GM12878 (cell line): ENCODE measurements at regions not wholly inside any gene's neighbourhood (a gene's known extent, or its start where the extent isn't known, plus 50 kb on each side); places are given as distances from the start of the nearest gene placed in this dataset.

Experiments
- ATAC-seq: fragments of 200-7000 bp; cut with Tn5 transposase; 3 replicates; pipeline ENCODE4 v1.9.1; 2020; ENCODE audit warnings: mild to moderate bottlenecking, moderate library complexity
- BruUV-seq: library from RNA; stranded (reverse); fragments of 400-500 nt; replicated peaks from 2 replicates; lab custom pipeline; 2021; lab: Mats Ljungman, UMichigan
- CTCF ChIA-PET: fragments of 300-600 bp; sonication (Branson Sonifier 250); formaldehyde crosslinking; extraction: SDS; loops from one replicate; lab custom pipeline; 2021; ENCODE audit warnings: inconsistent platforms; lab: Yijun Ruan, JAX
- POLR2A ChIA-PET: fragments of 350-600 bp; formaldehyde crosslinking; extraction: SDS; loops from one replicate; lab custom pipeline; 2021; ENCODE audit warnings: inconsistent platforms; lab: Charles Lee
- RAD21 ChIA-PET: fragments of 300-600 bp; sonication (Branson Sonifier 250); formaldehyde crosslinking; loops from one replicate; lab custom pipeline; 2023; ENCODE audit warnings: antibody characterized with exemption; ENCODE audit not compliant: unreplicated experiment; lab: Charles Lee
- SMC1A ChIA-PET: fragments of 300-600 bp; sonication (Branson Sonifier 250); formaldehyde crosslinking; loops from one replicate; lab custom pipeline; 2023; ENCODE audit not compliant: unreplicated experiment, uncharacterized antibody; lab: Charles Lee
- DNase-seq: peaks from one replicate; pipeline ENCODE4 v3.0.0-alpha.2; 2011; ENCODE audit warnings: low read depth, low spot score
- FAIRE-seq: peaks from 3 replicates; lab custom pipeline; 2011; peaks lifted over from hg19 to GRCh38; lab: Jason Lieb, UNC
- H2AFZ ChIP-seq: 2 replicates; pipeline ENCODE4 v1.6.0; 2011; ENCODE audit warnings: low read depth, low read length, control low read depth; ENCODE audit not compliant: control insufficient read depth
- H3K27ac ChIP-seq: 2 replicates; pipeline ENCODE4 v1.5.1; 2011; ENCODE audit warnings: control low read depth; ENCODE audit not compliant: control insufficient read depth, insufficient read depth
- H3K27me3 ChIP-seq, 2 experiments: replicated peaks in 1 of 2; 2 replicates each; pipeline versions ENCODE4 v1.6.0 to v1.6.1; 2011; ENCODE audit warnings: low read length in 1 of 2; ENCODE audit not compliant: control insufficient read depth in 2 of 2, insufficient read depth in 2 of 2
- H3K36me3 ChIP-seq, 2 experiments: 2 replicates each; pipeline ENCODE4 v1.5.1; 2011; ENCODE audit warnings: low read length in 1 of 2; ENCODE audit not compliant: control insufficient read depth in 2 of 2, insufficient read depth in 2 of 2
- H3K4me1 ChIP-seq: 2 replicates; pipeline ENCODE4 v1.6.1; 2011; ENCODE audit warnings: mild to moderate bottlenecking, low read length, moderate library complexity, mixed read lengths; ENCODE audit not compliant: control insufficient read depth, insufficient read depth
- H3K4me2 ChIP-seq: 2 replicates; pipeline ENCODE4 v1.6.0; 2011; ENCODE audit warnings: control low read depth; ENCODE audit not compliant: control insufficient read depth, insufficient read depth
- H3K4me3 ChIP-seq: fragments of 200-600 bp; sonication (generic); 2 replicates; pipeline ENCODE4 v1.5.1; 2016
- H3K79me2 ChIP-seq: 2 replicates; pipeline ENCODE4 v1.6.0; 2011; ENCODE audit warnings: low read length; ENCODE audit not compliant: control insufficient read depth, insufficient read depth
- H3K9ac ChIP-seq: 2 replicates; pipeline ENCODE4 v1.8.0; 2011; ENCODE audit warnings: low read length, control low read depth, mixed read lengths; ENCODE audit not compliant: control insufficient read depth, insufficient read depth
- H3K9me3 ChIP-seq: replicated peaks from 3 replicates; pipeline ENCODE4 v1.5.1; 2011; ENCODE audit warnings: mild to moderate bottlenecking, low read length; ENCODE audit not compliant: control insufficient read depth, insufficient read depth
- H4K20me1 ChIP-seq: 2 replicates; pipeline ENCODE4 v1.6.0; 2011; ENCODE audit not compliant: control insufficient read depth, insufficient read depth
- ATF2 ChIP-seq: IDR thresholded peaks from 2 replicates; pipeline ENCODE4 v1.6.1; 2012; ENCODE audit warnings: low read length, inconsistent platforms
- BCL11A ChIP-seq: IDR thresholded peaks from 2 replicates; pipeline ENCODE4 v1.6.1; 2011; ENCODE audit warnings: low read depth, low read length
- E2F8 ChIP-seq: fragments of 450-650 bp; IDR thresholded peaks from 2 replicates; pipeline ENCODE4 v1.6.1; 2018; ENCODE audit warnings: mild to moderate bottlenecking, low read depth, moderate library complexity; ENCODE audit not compliant: partially characterized antibody
- EED ChIP-seq: sonication (generic); IDR thresholded peaks from 2 replicates; pipeline ENCODE4 v1.6.1; 2016; ENCODE audit warnings: antibody characterized with exemption, low read depth
- IKZF2 ChIP-seq, 2 experiments: fragments of 450-650 bp; IDR thresholded peaks; 2 replicates each; pipeline ENCODE4 v1.6.1; 2017; ENCODE audit warnings: mild to moderate bottlenecking in 2 of 2, moderate library complexity in 2 of 2
- IRF4 ChIP-seq: IDR thresholded peaks from 2 replicates; pipeline ENCODE4 v1.6.1; 2011; ENCODE audit warnings: low read depth, low read length
- MYB ChIP-seq: fragments of 150-350 bp; IDR thresholded peaks from 2 replicates; pipeline ENCODE4 v1.6.1; 2014; ENCODE audit warnings: mild to moderate bottlenecking, low read depth, low read length, borderline replicate concordance
- NFYA ChIP-seq: IDR thresholded peaks from 2 replicates; pipeline ENCODE4 v1.6.1; 2011; ENCODE audit warnings: low read depth, mild to moderate bottlenecking, low read length, improper control_type of control experiment, borderline replicate concordance
- PBX3 ChIP-seq: IDR thresholded peaks from 2 replicates; pipeline ENCODE4 v1.6.1; 2011; ENCODE audit warnings: mild to moderate bottlenecking, low read depth, low read length, moderate library complexity; ENCODE audit not compliant: insufficient replicate concordance
- RB1 ChIP-seq: fragments of 450-650 bp; formaldehyde crosslinking; IDR thresholded peaks from 2 replicates; pipeline ENCODE4 v1.6.1; 2017; ENCODE audit warnings: mild to moderate bottlenecking, borderline replicate concordance
- SPI1 ChIP-seq: IDR thresholded peaks from 2 replicates; pipeline ENCODE4 v1.6.1; 2011; ENCODE audit warnings: low read depth, mild to moderate bottlenecking, low read length, moderate library complexity, borderline replicate concordance; ENCODE audit not compliant: insufficient read depth
- SREBF1 ChIP-seq: IDR thresholded peaks from 2 replicates; pipeline ENCODE4 v1.6.1; 2012; ENCODE audit warnings: mild to moderate bottlenecking, low read length
- ZBTB4 ChIP-seq: fragments of 450-650 bp; formaldehyde crosslinking; IDR thresholded peaks from 2 replicates; pipeline ENCODE4 v1.4.0; 2022; ENCODE audit warnings: mild to moderate bottlenecking, moderate library complexity
- ZNF274 ChIP-seq: IDR thresholded peaks from one replicate; pipeline ENCODE4 v1.8.0; 2011; ENCODE audit not compliant: insufficient read length, insufficient read depth
- WGBS: methylation state at CpG from one replicate; pipeline ENCODE4 v1.1.6; 2016; ENCODE audit warnings: low lambda C conversion rate; ENCODE audit not compliant: insufficient replicate concordance, insufficient coverage; ENCODE audit errors: missing lambda C conversion rate; 5-methylcytosine and 5-hydroxymethylcytosine counted together
- in situ Hi-C: fragments of 300-500 bp; cut with MboI; formaldehyde crosslinking; loops from 9 replicates; pipeline ENCODE4 v1.14.3; 2018; ENCODE audit warnings: mixed read lengths
- intact Hi-C: fragments of 100-400 bp; cut with micrococcal nuclease; formaldehyde crosslinking; loops from one replicate; pipeline ENCODE4 v1.14.2; 2022; ENCODE audit not compliant: unreplicated experiment

- Histone ChIP-seq H3K27ac (no peak overlapping the region), H3K9me3 (no peaks in the 10 kb centered on the region), H3K4me3 (no peak overlapping the region), H3K9ac (no peak overlapping the region), H3K36me3 (no peaks in the 10 kb centered on the region), H2AFZ (no peak overlapping the region), H3K27me3 (no peaks in the 10 kb centered on the region; a peak in 1 of 4 replicates), H3K4me1 (no peaks in the 10 kb centered on the region), H4K20me1 (no peaks in the 10 kb centered on the region), H3K79me2 (no peaks in the 10 kb centered on the region), H3K4me2 (no peak overlapping the region)
- SMC1A ChIA-PET: no interaction called here
- BruUV-seq: no TSS peak
- ATAC-seq: no peak
- RAD21 ChIA-PET: no interaction called here
- in situ Hi-C loops: no loop called here
- no peak for DNase-seq
- WGBS: 45% methylated on average over 8 of the region's 8 CpGs
- POLR2A ChIA-PET: no interaction called here
- CTCF ChIA-PET: interaction anchor here (1.1 kb wide), 1 partner anchor 11 kb away, joined by 3 read pairs; no protein-coding TSS in a partner anchor
- intact Hi-C loops: no loop called here
- no peak for FAIRE-seq
- no peak for TF ChIP-seq RB1
- no peak for TF ChIP-seq ZNF274
- TF ChIP-seq SPI1: no peak
- TF ChIP-seq NFYA: no peak
- TF ChIP-seq E2F8: no peak
- TF ChIP-seq ZBTB4 (CRISPR knock-in tag): no peak
- no peak for TF ChIP-seq IRF4
- TF ChIP-seq BCL11A: no peak
- no peak for TF ChIP-seq SREBF1
- no peak for TF ChIP-seq IKZF2 (IDR thresholded peaks at IDR 0.05)
- TF ChIP-seq MYB: no peak
- TF ChIP-seq PBX3: no peak
- TF ChIP-seq ATF2: no peak
- TF ChIP-seq EED: no peak
Observed at GRCh38 chr18:26794230-26795101, 71.0 kb downstream of the AQP4 start.
